Esophagus squamous epithelium (tissue), 5 donors: ENCODE measurements at regions not wholly inside any gene's neighbourhood (a gene's known extent, or its start where the extent isn't known, plus 50 kb on each side); places are given as distances from the start of the nearest gene placed in this dataset.

ENCODE experiments used
- DNase-seq: peaks from one replicate; lab custom pipeline; 2025; lab: John Stamatoyannopoulos, UW
- H3K27ac ChIP-seq, 4 donors: fragments of 200-600 bp; sonication (generic); one replicate each; pipeline ENCODE4 v1.5.1; 2016 to 2019; ENCODE audit warnings: mild to moderate bottlenecking in 1 of 4
- H3K27me3 ChIP-seq, 4 donors: fragments of 200-600 bp; sonication (generic); 1 replicate in 3 of 4; 2 replicates in 1 of 4; pipeline versions ENCODE4 v1.5.1 to v1.6.0; 2017 to 2021; ENCODE audit warnings: antibody characterized with exemption in 1 of 4
- H3K36me3 ChIP-seq, 3 donors: fragments of 200-600 bp; sonication (generic); one replicate each; pipeline ENCODE4 v1.5.1; 2016 to 2019
- H3K4me1 ChIP-seq, 3 donors: fragments of 200-600 bp; sonication (generic); one replicate each; pipeline ENCODE4 v1.5.1; 2017 to 2019
- H3K4me3 ChIP-seq, 4 donors: fragments of 200-600 bp; sonication (generic); 1 replicate in 3 of 4; 2 replicates in 1 of 4; pipeline ENCODE4 v1.5.1; 2016 to 2019; ENCODE audit warnings: mild to moderate bottlenecking in 2 of 4, moderate library complexity in 1 of 4
- H3K9me3 ChIP-seq, 3 donors: fragments of 200-600 bp; sonication (generic); one replicate each; pipeline ENCODE4 v1.5.1; 2016 to 2019
- POLR2A ChIP-seq, 4 donors: fragments of 450-650 bp; IDR thresholded peaks; one replicate each; pipeline ENCODE4 v1.6.1; 2017; ENCODE audit warnings: antibody characterized with exemption in 4 of 4, mild to moderate bottlenecking in 4 of 4, moderate library complexity in 3 of 4
- WGBS, 2 donors: methylation state at CpG; one replicate each; pipeline ENCODE4 v1.1.5; 2018; 5-methylcytosine and 5-hydroxymethylcytosine counted together
- intact Hi-C: fragments of 100-400 bp; cut with DNase I; formaldehyde crosslinking; loops from one replicate; pipeline ENCODE4 v1.15.0; 2022
- TF ChIP-seq, protein P1 (sequence below), 6 experiments: fragments of 450-650 bp in 4 of 6; fragments of 200-600 bp in 2 of 6; sonication (generic) in 2 of 6; IDR thresholded peaks; one replicate each; pipeline ENCODE4 v1.5.1; 2016 to 2019; ENCODE audit warnings: antibody characterized with exemption in 6 of 6, mild to moderate bottlenecking in 4 of 6, moderate library complexity in 4 of 6
- donor health status: DM: yes; HTN: yes; CAD: no.

DNA sequence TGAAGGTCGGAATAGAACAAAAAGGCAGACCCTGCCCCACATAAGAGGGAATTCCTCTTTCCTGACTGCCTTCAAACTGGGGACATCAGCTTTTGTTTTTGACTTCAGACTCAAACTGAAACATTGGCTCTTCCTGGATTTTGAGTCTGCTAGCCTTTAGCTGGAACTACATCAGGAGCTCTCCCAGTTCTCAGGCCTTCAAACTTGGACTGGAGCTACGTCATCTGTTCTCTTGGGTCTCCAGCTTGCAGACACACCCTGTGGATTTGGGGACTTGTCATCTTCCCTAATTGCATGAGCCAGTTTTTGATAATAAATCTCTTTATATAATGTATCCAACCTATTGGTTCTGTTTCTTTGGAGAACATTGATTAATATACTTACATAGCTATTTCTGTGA lies 798.1 kb downstream of the TBL1XR1 start:
- DNase-seq = no peak
- Histone ChIP-seq H3K36me3 (no peaks in the 10 kb centered on the region), H3K4me1 (no peaks in the 10 kb centered on the region), H3K9me3 (no peaks in the 10 kb centered on the region), H3K27ac (no peak overlapping the region), H3K27me3 (no peaks in the 10 kb centered on the region), H3K4me3 (no peak overlapping the region)
- no peak for TF ChIP-seq POLR2A (IDR thresholded peaks at IDR 0.05)
- TF ChIP-seq, protein P1, sequence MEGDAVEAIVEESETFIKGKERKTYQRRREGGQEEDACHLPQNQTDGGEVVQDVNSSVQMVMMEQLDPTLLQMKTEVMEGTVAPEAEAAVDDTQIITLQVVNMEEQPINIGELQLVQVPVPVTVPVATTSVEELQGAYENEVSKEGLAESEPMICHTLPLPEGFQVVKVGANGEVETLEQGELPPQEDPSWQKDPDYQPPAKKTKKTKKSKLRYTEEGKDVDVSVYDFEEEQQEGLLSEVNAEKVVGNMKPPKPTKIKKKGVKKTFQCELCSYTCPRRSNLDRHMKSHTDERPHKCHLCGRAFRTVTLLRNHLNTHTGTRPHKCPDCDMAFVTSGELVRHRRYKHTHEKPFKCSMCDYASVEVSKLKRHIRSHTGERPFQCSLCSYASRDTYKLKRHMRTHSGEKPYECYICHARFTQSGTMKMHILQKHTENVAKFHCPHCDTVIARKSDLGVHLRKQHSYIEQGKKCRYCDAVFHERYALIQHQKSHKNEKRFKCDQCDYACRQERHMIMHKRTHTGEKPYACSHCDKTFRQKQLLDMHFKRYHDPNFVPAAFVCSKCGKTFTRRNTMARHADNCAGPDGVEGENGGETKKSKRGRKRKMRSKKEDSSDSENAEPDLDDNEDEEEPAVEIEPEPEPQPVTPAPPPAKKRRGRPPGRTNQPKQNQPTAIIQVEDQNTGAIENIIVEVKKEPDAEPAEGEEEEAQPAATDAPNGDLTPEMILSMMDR (IDR thresholded peaks at IDR 0.05) = no peak
- intact Hi-C loops = no loop called here
- 41 to 50% methylated on average over 1 to 2 of the region's 2 CpGs for WGBS, 2 donors

DNA sequence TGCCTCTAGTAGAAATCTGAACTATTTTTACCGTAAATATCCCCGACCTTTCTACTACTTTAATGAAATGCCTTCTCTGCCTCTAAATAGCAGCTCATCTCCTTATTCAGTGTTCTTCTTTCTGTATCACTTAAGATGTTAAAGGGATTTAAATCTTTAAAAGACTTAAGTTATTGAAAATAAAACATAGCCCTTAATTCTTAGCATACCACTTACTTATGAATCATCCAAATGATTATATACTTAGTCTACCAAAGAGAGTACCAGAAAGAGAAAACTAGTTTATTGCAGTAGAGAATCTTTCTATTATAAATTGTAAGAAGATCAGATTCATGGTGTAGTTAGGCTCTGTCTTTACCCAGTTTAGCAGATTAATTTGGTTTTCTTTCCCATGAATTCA lies 802.0 kb downstream of the TBL1XR1 start:
- no peaks in the 10 kb centered on the region for H3K27me3 ChIP-seq
- H3K4me1 ChIP-seq = no peaks in the 10 kb centered on the region
- H3K27ac ChIP-seq = no peak overlapping the region
- 94 to 95% methylated on average over 2 of the region's 2 CpGs for WGBS, 2 donors
- H3K9me3 ChIP-seq = no peaks in the 10 kb centered on the region
- TF ChIP-seq, protein P1 (IDR thresholded peaks at IDR 0.05) = no peak
- TF ChIP-seq POLR2A (IDR thresholded peaks at IDR 0.05) = no peak
- DNase-seq = no peak
- no peaks in the 10 kb centered on the region for H3K36me3 ChIP-seq
- no peak overlapping the region for H3K4me3 ChIP-seq
- intact Hi-C loops = no loop called here

DNA sequence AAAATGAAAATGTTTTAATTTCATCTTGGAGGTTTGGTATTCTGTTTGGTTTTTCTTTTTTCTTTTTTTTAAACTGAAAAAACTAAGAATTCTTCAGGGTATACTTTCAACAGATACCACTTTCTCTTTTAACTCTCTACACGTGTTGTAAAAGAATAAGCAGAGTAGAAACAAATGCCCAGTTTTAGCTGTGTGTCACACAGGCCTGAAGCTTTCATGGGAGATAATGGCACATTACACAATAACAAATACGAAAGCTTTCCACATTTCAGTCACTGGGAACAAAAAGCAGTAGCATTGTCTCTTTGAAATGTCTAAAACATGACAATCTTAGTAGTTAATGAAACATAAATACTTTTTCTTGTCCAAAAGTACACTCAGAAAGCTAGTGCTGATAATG lies 818.5 kb downstream of the TBL1XR1 start:
- H3K9me3 ChIP-seq = no peaks in the 10 kb centered on the region
- WGBS, 2 donors = 26 to 34% methylated on average over 2 of the region's 2 CpGs
- no peaks in the 10 kb centered on the region for H3K4me1 ChIP-seq
- H3K27me3 ChIP-seq = no peaks in the 10 kb centered on the region
- no peak overlapping the region for H3K27ac ChIP-seq
- intact Hi-C loops = no loop called here
- no peak for DNase-seq
- H3K4me3 ChIP-seq = no peak overlapping the region
- no peaks in the 10 kb centered on the region for H3K36me3 ChIP-seq
- no peak for TF ChIP-seq POLR2A (IDR thresholded peaks at IDR 0.05)
- TF ChIP-seq, protein P1 (IDR thresholded peaks at IDR 0.05) = no peak

DNA sequence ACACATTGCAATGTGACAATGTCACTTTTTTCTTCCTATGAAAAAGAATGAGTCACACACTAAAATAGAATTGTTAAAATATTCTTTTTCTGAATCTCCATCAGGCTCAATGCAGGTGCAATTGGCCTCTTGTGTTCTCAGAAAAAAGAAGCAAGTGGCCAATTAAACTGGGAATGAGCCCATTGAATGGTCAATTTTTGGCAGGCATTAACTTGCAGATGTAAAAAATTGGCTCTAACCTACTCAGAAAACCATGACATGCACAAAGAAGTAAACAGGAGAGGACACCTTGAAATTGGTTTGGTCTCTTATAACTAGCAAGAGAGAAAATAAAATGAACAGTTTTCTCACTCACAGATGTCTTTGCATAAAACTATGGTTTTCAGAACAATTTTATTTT lies 820.8 kb downstream of the TBL1XR1 start:
- no peak for DNase-seq
- Histone ChIP-seq H3K27me3 (no peaks in the 10 kb centered on the region), H3K36me3 (no peaks in the 10 kb centered on the region), H3K27ac (no peak overlapping the region), H3K4me1 (no peaks in the 10 kb centered on the region), H3K4me3 (no peak overlapping the region), H3K9me3 (no peaks in the 10 kb centered on the region)
- intact Hi-C loops = no loop called here
- TF ChIP-seq, protein P1 (IDR thresholded peaks at IDR 0.05) = no peak
- TF ChIP-seq POLR2A (IDR thresholded peaks at IDR 0.05) = no peak

DNA sequence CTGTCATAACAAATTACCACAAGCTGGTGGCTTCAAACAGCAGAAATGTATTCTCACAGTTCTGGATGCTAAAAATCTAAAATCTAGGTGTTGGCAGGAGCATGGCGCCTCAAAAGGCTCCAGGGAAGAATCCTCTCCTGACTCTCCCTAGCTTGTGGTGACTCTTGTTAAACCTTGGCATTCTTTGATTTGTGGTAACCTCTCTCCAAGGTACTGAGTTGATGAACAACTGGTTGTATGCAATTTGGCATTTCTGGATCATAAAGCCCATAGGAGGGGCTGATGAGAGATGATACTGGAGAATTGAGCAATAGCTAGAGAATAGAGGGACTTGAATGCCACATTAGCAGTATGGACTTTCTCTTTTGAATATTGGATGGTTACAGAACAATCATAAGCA lies 821.8 kb downstream of the TBL1XR1 start:
- 73 to 75% methylated on average over 1 of the region's 1 CpG for WGBS, 2 donors
- H3K4me1 ChIP-seq = no peaks in the 10 kb centered on the region
- H3K9me3 ChIP-seq = no peaks in the 10 kb centered on the region
- no peaks in the 10 kb centered on the region for H3K27me3 ChIP-seq
- no peak for DNase-seq
- intact Hi-C loops = no loop called here
- no peak overlapping the region for H3K27ac ChIP-seq
- no peaks in the 10 kb centered on the region for H3K36me3 ChIP-seq
- no peak for TF ChIP-seq POLR2A (IDR thresholded peaks at IDR 0.05)
- TF ChIP-seq, protein P1 (IDR thresholded peaks at IDR 0.05) = no peak
- no peak overlapping the region for H3K4me3 ChIP-seq
